LNCAP (cell line): ENCODE measurements at regions not wholly inside any gene's neighbourhood (a gene's known extent, or its start where the extent isn't known, plus 50 kb on each side); places are given as distances from the start of the nearest gene placed in this dataset.

ENCODE experiments used
- CTCF ChIP-seq: fragments of 450-650 bp; IDR thresholded peaks from 2 replicates; pipeline ENCODE4 v1.5.1; 2017; ENCODE audit warnings: mild to moderate bottlenecking

- no peak for TF ChIP-seq CTCF
Observed at GRCh38 chr6:99668036-99668705, 61.5 kb downstream of the PRDM13 start.

- no peak for TF ChIP-seq CTCF
Observed at GRCh38 chr6:99689916-99690685, 83.5 kb downstream of the PRDM13 start.

- TF ChIP-seq CTCF: no peak
Observed at GRCh38 chr6:99709062-99709461, 102.4 kb downstream of the PRDM13 start.

GRCh38 chr6:99711302-99711701 lies 104.7 kb downstream of the PRDM13 start:
- no peak for TF ChIP-seq CTCF

GRCh38 chr6:99711925-99712324 lies 105.3 kb downstream of the PRDM13 start:
- TF ChIP-seq CTCF: no peak

- no peak for TF ChIP-seq CTCF
Observed at GRCh38 chr6:99712519-99712918, 105.9 kb downstream of the PRDM13 start.

- no peak for TF ChIP-seq CTCF
Observed at GRCh38 chr6:99736302-99736701, 129.7 kb downstream of the PRDM13 start.
